CD4-positive, CD25-positive, alpha-beta regulatory T cell (primary cell): ENCODE measurements at regions not wholly inside any gene's neighbourhood (a gene's known extent, or its start where the extent isn't known, plus 50 kb on each side); places are given as distances from the start of the nearest gene placed in this dataset.

Source experiments
- ATAC-seq, 2 donors: fragments of 150-1000 bp; cut with Tn5 transposase; one replicate each; pipeline ENCODE4 v1.10.0; 2021; ENCODE audit warnings: low read depth in 2 of 2, moderate number of reproducible peaks in 2 of 2, moderate library complexity in 1 of 2
- DNase-seq, 3 donors: peaks; one replicate each; pipeline versions ENCODE4 v3.0.0 to v3.0.0-alpha.2; 2012 to 2022; ENCODE audit warnings: mixed read lengths in 1 of 3
- H3K27ac ChIP-seq: one replicate; pipeline ENCODE4 v1.7.0; 2013; ENCODE audit warnings: mild to moderate bottlenecking, low read length; ENCODE audit not compliant: insufficient read depth, poor library complexity, severe bottlenecking
- H3K27me3 ChIP-seq: one replicate; pipeline ENCODE4 v1.7.0; 2013; ENCODE audit warnings: low read length; ENCODE audit not compliant: control insufficient read depth, insufficient read depth
- H3K36me3 ChIP-seq: one replicate; pipeline ENCODE4 v1.7.0; 2013; ENCODE audit warnings: mild to moderate bottlenecking, low read length, moderate library complexity; ENCODE audit not compliant: control insufficient read depth, insufficient read depth
- H3K4me1 ChIP-seq: 2 replicates; pipeline ENCODE4 v1.7.0; 2013; ENCODE audit warnings: mild to moderate bottlenecking, low read length; ENCODE audit not compliant: insufficient read depth, control insufficient read depth, poor library complexity, severe bottlenecking
- H3K4me3 ChIP-seq: one replicate; pipeline ENCODE4 v1.7.0; 2013; ENCODE audit warnings: low read depth, mild to moderate bottlenecking, low read length, moderate library complexity
- H3K9me3 ChIP-seq, 2 experiments: 1 replicate in 1 of 2; 2 replicates in 1 of 2; pipeline ENCODE4 v1.7.0; 2013; ENCODE audit warnings: low read length in 2 of 2, mild to moderate bottlenecking in 1 of 2, moderate library complexity in 1 of 2; ENCODE audit not compliant: control insufficient read depth in 2 of 2
- H3K27ac Mint-ChIP-seq, 3 donors: one replicate each; pipeline ENCODE4 v1.8.0; 2020 to 2022; ENCODE audit warnings: mild to moderate bottlenecking in 3 of 3, mixed read lengths in 3 of 3, moderate library complexity in 2 of 3
- H3K27me3 Mint-ChIP-seq: one replicate; pipeline ENCODE4 v1.8.0; 2022; ENCODE audit warnings: mild to moderate bottlenecking, mixed read lengths
- H3K36me3 Mint-ChIP-seq: one replicate; pipeline ENCODE4 v1.8.0; 2020; ENCODE audit warnings: mixed read lengths
- H3K4me1 Mint-ChIP-seq, 4 donors: one replicate each; pipeline ENCODE4 v1.8.0; 2020 to 2022; ENCODE audit warnings: mixed read lengths in 4 of 4, mild to moderate bottlenecking in 1 of 4
- H3K4me3 Mint-ChIP-seq, 4 donors: one replicate each; pipeline ENCODE4 v1.8.0; 2020 to 2022; ENCODE audit warnings: mild to moderate bottlenecking in 4 of 4, mixed read lengths in 4 of 4, moderate library complexity in 3 of 4
- H3K9me3 Mint-ChIP-seq, 7 donors: one replicate each; pipeline ENCODE4 v1.8.0; 2020 to 2022; ENCODE audit warnings: mixed read lengths in 7 of 7, mild to moderate bottlenecking in 3 of 7, moderate library complexity in 2 of 7

- H3K27ac ChIP-seq, result no peak overlapping the region
- H3K4me3 ChIP-seq, result no peak overlapping the region
- no peak for DNase-seq
- no peaks in the 10 kb centered on the region for H3K27me3 ChIP-seq
- no peaks in the 10 kb centered on the region for H3K36me3 Mint-ChIP-seq
- ATAC-seq, result no peak
- no peaks in the 10 kb centered on the region for H3K4me1 ChIP-seq
- H3K27me3 Mint-ChIP-seq, result no peaks in the 10 kb centered on the region
- H3K9me3 ChIP-seq, result peaks cover 0 to 3% of the 10 kb centered on the region in 2 experiments
- H3K27ac Mint-ChIP-seq, result no peak overlapping the region
- H3K36me3 ChIP-seq, result no peaks in the 10 kb centered on the region
- H3K4me1 Mint-ChIP-seq, result no peaks in the 10 kb centered on the region
- H3K4me3 Mint-ChIP-seq, result no peak overlapping the region
- peaks cover 4 to 14% (median 9%) of the 10 kb centered on the region in 7 donors for H3K9me3 Mint-ChIP-seq
Measured at GRCh38 chr18:4586731-4587130, 131.6 kb upstream of the DLGAP1 start.

- no peaks in the 10 kb centered on the region for H3K4me1 Mint-ChIP-seq
Measured at GRCh38 chr18:4582431-4583335, 127.6 kb upstream of the DLGAP1 start.

GRCh38 chr18:4581966-4582365 is 126.9 kb upstream of the DLGAP1 start:
- DNase-seq (no peak), ATAC-seq (no peak)
- Mint-ChIP-seq H3K36me3 (no peaks in the 10 kb centered on the region), H3K27ac (no peak overlapping the region), H3K4me3 (no peak overlapping the region), H3K4me1 (no peaks in the 10 kb centered on the region), H3K9me3 (peaks cover 3 to 35% (median 10%) of the 10 kb centered on the region in 7 donors), H3K27me3 (no peaks in the 10 kb centered on the region)
- Histone ChIP-seq H3K27me3 (no peaks in the 10 kb centered on the region), H3K4me3 (no peak overlapping the region), H3K36me3 (no peaks in the 10 kb centered on the region), H3K27ac (no peak overlapping the region), H3K9me3 (peaks cover 0 to 18% of the 10 kb centered on the region in 2 experiments), H3K4me1 (no peaks in the 10 kb centered on the region)

More at GRCh38 chr18:4582431-4583335, 127.6 kb upstream of the DLGAP1 start:
- Histone ChIP-seq H3K27me3 (no peaks in the 10 kb centered on the region), H3K4me3 (no peak overlapping the region), H3K27ac (no peak overlapping the region), H3K4me1 (no peaks in the 10 kb centered on the region), H3K36me3 (no peaks in the 10 kb centered on the region), H3K9me3 (peaks cover 0 to 12% of the 10 kb centered on the region in 2 experiments)
- Mint-ChIP-seq H3K4me3 (no peak overlapping the region), H3K36me3 (no peaks in the 10 kb centered on the region), H3K27me3 (no peaks in the 10 kb centered on the region), H3K27ac (no peak overlapping the region), H3K9me3 (peaks cover 6 to 32% (median 9%) of the 10 kb centered on the region in 7 donors)
- DNase-seq, result no peak
- ATAC-seq, result no peak

DNA sequence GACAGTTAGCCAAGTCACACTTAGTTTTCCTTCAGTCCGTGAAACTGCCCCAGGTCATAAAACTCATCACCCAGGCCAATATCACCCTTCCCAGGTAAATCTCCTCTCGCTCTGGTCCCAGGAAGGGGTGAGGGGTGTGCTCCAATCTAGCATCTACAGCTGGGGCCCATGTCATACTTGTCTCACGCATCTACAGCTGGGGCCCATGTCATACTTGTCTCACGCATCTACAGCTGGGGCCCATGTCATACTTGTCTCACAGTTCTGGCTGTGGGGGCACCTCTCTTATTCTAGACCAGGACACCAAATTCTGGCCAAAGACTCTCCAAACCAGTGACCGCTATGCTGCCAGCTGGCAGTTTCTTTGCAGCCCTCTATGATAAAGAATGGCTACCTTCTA is 123.3 kb upstream of the DLGAP1 start:
- Histone ChIP-seq H3K4me3 (no peak overlapping the region), H3K27ac (no peak overlapping the region), H3K4me1 (no peaks in the 10 kb centered on the region), H3K27me3 (no peaks in the 10 kb centered on the region), H3K36me3 (no peaks in the 10 kb centered on the region), H3K9me3 (peaks cover 2 to 25% of the 10 kb centered on the region in 2 experiments)
- Mint-ChIP-seq H3K36me3 (no peaks in the 10 kb centered on the region), H3K4me1 (no peaks in the 10 kb centered on the region), H3K27ac (no peak overlapping the region), H3K27me3 (no peaks in the 10 kb centered on the region), H3K9me3 (peaks cover 3 to 51% (median 10%) of the 10 kb centered on the region in 7 donors), H3K4me3 (no peak overlapping the region)
- DNase-seq (no peak), ATAC-seq (no peak)

DNA sequence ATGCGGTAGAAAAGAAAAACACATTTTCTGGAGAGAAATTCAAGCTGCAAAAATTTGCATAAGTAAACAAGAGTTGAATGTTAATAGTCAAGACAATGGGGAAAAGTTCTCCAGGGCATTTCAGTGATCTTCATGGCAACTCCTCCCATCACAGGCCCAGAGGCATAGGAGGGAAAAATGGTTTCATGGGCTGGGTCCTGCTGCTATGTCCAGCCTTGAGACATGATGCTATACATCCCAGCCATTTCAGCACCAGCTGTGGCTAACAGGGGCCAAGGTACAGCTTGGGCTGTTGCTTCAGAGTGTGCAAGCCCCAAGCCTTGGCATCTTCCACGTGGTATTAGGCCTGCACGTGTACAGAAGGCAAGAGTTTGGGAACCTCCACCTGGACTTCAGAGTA is 118.6 kb upstream of the DLGAP1 start:
- Histone ChIP-seq H3K27ac (no peak overlapping the region), H3K9me3 (peaks cover 2 to 19% of the 10 kb centered on the region in 2 experiments), H3K36me3 (no peaks in the 10 kb centered on the region), H3K27me3 (no peaks in the 10 kb centered on the region), H3K4me3 (no peak overlapping the region), H3K4me1 (no peaks in the 10 kb centered on the region)
- Mint-ChIP-seq H3K27me3 (no peaks in the 10 kb centered on the region), H3K9me3 (peaks cover 2 to 56% (median 10%) of the 10 kb centered on the region in 7 donors), H3K27ac (no peak overlapping the region), H3K4me3 (no peak overlapping the region), H3K4me1 (no peaks in the 10 kb centered on the region), H3K36me3 (no peaks in the 10 kb centered on the region)
- DNase-seq (no peak), ATAC-seq (no peak)

GRCh38 chr18:4557502-4557901 is 102.4 kb upstream of the DLGAP1 start:
- Mint-ChIP-seq H3K4me1 (no peaks in the 10 kb centered on the region), H3K27ac (no peak overlapping the region), H3K4me3 (no peak overlapping the region), H3K9me3 (peaks cover 0 to 15% (median 6%) of the 10 kb centered on the region in 7 donors), H3K36me3 (no peaks in the 10 kb centered on the region), H3K27me3 (no peaks in the 10 kb centered on the region)
- H3K36me3 ChIP-seq, result no peaks in the 10 kb centered on the region
- H3K9me3 ChIP-seq, result no peaks in the 10 kb centered on the region
- ATAC-seq, result no peak
- H3K4me1 ChIP-seq, result no peaks in the 10 kb centered on the region
- no peaks in the 10 kb centered on the region for H3K27me3 ChIP-seq
- no peak for DNase-seq
- H3K27ac ChIP-seq, result no peak overlapping the region
- no peak overlapping the region for H3K4me3 ChIP-seq

DNA sequence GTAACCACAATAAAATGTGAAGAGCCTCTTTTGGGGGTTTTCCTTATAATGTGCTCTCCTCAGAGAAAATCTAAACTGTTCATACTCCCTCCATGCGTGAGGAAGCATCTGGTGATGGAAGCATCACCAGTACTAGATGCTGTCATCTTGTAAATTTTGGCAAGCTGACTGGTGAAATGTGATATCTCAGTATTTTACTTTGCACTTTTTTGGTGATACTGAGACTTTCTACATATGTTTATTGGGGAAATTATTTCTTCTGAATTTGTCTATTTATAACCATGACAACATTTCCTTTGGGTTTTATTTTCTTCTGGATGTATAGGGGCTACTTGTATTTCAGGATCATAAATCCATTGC is 95.9 kb upstream of the DLGAP1 start:
- H3K27me3 ChIP-seq, result no peaks in the 10 kb centered on the region
- Mint-ChIP-seq H3K27me3 (no peaks in the 10 kb centered on the region), H3K4me3 (no peak overlapping the region), H3K4me1 (no peaks in the 10 kb centered on the region), H3K9me3 (peaks cover 0 to 9% (median 0%) of the 10 kb centered on the region in 7 donors), H3K36me3 (no peaks in the 10 kb centered on the region), H3K27ac (no peak overlapping the region)
- no peak for ATAC-seq
- H3K9me3 ChIP-seq, result no peaks in the 10 kb centered on the region
- H3K4me3 ChIP-seq, result no peak overlapping the region
- H3K4me1 ChIP-seq, result no peaks in the 10 kb centered on the region
- no peak for DNase-seq
- no peaks in the 10 kb centered on the region for H3K36me3 ChIP-seq
- H3K27ac ChIP-seq, result no peak overlapping the region
